Upper lobe of right lung (tissue), 1 donor: ENCODE measurements at regions not wholly inside any gene's neighbourhood (a gene's known extent, or its start where the extent isn't known, plus 50 kb on each side); places are given as distances from the start of the nearest gene placed in this dataset.

ENCODE experiments used
- ATAC-seq: fragments of 200-7000 bp; cut with Tn5 transposase; one replicate; pipeline ENCODE4 v1.9.1; 2020; ENCODE audit warnings: mild to moderate bottlenecking, moderate library complexity
- DNase-seq: peaks from one replicate; pipeline ENCODE4 v3.0.0-alpha.2; 2020
- H3K27ac ChIP-seq: fragments of 200-600 bp; one replicate; pipeline ENCODE4 v1.8.0; 2022
- H3K27me3 ChIP-seq: fragments of 200-600 bp; one replicate; pipeline ENCODE4 v1.8.0; 2022; ENCODE audit warnings: mild to moderate bottlenecking
- H3K36me3 ChIP-seq: fragments of 200-600 bp; one replicate; pipeline ENCODE4 v1.8.0; 2022
- H3K4me1 ChIP-seq: fragments of 200-600 bp; one replicate; pipeline ENCODE4 v1.8.0; 2022
- H3K4me3 ChIP-seq: fragments of 200-600 bp; one replicate; pipeline ENCODE4 v1.8.0; 2022; ENCODE audit warnings: mild to moderate bottlenecking
- H3K9me3 ChIP-seq: fragments of 200-600 bp; one replicate; pipeline ENCODE4 v1.8.0; 2022
- intact Hi-C: fragments of 100-400 bp; cut with DNase I; formaldehyde crosslinking; loops from one replicate; pipeline ENCODE4 v1.11.0; 2022
- TF ChIP-seq, protein P1 (sequence below): fragments of 200-600 bp; IDR thresholded peaks from one replicate; pipeline ENCODE4 v1.8.0; 2022; ENCODE audit warnings: antibody characterized with exemption
- donor health status: DM: no; HTN: yes; CAD: no; lungs with severe emphysema.

GRCh38 chr9:26043431-26043830 is 365.2 kb upstream of the TUSC1 start:
- Histone ChIP-seq H3K9me3 (no peaks in the 10 kb centered on the region), H3K4me1 (no peaks in the 10 kb centered on the region), H3K4me3 (no peak overlapping the region), H3K27ac (no peak overlapping the region), H3K36me3 (no peaks in the 10 kb centered on the region), H3K27me3 (no peaks in the 10 kb centered on the region)
- ATAC-seq (no peak), DNase-seq (no peak)
- intact Hi-C loops = no loop called here
- TF ChIP-seq, protein P1, sequence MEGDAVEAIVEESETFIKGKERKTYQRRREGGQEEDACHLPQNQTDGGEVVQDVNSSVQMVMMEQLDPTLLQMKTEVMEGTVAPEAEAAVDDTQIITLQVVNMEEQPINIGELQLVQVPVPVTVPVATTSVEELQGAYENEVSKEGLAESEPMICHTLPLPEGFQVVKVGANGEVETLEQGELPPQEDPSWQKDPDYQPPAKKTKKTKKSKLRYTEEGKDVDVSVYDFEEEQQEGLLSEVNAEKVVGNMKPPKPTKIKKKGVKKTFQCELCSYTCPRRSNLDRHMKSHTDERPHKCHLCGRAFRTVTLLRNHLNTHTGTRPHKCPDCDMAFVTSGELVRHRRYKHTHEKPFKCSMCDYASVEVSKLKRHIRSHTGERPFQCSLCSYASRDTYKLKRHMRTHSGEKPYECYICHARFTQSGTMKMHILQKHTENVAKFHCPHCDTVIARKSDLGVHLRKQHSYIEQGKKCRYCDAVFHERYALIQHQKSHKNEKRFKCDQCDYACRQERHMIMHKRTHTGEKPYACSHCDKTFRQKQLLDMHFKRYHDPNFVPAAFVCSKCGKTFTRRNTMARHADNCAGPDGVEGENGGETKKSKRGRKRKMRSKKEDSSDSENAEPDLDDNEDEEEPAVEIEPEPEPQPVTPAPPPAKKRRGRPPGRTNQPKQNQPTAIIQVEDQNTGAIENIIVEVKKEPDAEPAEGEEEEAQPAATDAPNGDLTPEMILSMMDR = no peak

GRCh38 chr9:26034786-26035185 is 356.5 kb upstream of the TUSC1 start:
- TF ChIP-seq, protein P1 = no peak
- Histone ChIP-seq H3K9me3 (no peaks in the 10 kb centered on the region), H3K27me3 (no peaks in the 10 kb centered on the region), H3K4me1 (no peaks in the 10 kb centered on the region), H3K27ac (no peak overlapping the region), H3K4me3 (no peak overlapping the region), H3K36me3 (no peaks in the 10 kb centered on the region)
- ATAC-seq (no peak), DNase-seq (no peak)
- intact Hi-C loops = no loop called here

DNA sequence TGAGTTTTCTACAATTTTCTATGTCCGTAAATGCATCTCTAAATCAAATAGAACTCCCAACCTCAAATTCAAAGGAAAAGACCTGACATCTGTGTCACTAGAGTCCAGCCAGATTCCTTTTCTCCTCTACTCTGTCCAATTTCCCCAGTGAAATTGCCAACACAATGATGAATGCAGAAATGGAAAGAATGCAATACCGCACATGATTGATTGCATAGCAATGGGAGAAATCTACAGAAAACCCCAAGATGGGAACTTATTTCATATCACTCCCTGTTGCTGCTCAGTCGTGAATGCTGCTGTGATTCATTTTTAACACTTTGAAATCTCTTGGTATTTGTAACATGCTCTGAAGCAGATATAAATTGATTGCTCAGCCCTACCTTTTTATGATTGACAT is 355.1 kb upstream of the TUSC1 start:
- H3K27ac ChIP-seq = no peak overlapping the region
- intact Hi-C loops = no loop called here
- H3K4me3 ChIP-seq = no peak overlapping the region
- H3K36me3 ChIP-seq = no peaks in the 10 kb centered on the region
- DNase-seq (no peak), ATAC-seq (no peak)
- TF ChIP-seq, protein P1 = no peak
- no peaks in the 10 kb centered on the region for H3K9me3 ChIP-seq
- H3K4me1 ChIP-seq = no peaks in the 10 kb centered on the region
- H3K27me3 ChIP-seq = no peaks in the 10 kb centered on the region

DNA sequence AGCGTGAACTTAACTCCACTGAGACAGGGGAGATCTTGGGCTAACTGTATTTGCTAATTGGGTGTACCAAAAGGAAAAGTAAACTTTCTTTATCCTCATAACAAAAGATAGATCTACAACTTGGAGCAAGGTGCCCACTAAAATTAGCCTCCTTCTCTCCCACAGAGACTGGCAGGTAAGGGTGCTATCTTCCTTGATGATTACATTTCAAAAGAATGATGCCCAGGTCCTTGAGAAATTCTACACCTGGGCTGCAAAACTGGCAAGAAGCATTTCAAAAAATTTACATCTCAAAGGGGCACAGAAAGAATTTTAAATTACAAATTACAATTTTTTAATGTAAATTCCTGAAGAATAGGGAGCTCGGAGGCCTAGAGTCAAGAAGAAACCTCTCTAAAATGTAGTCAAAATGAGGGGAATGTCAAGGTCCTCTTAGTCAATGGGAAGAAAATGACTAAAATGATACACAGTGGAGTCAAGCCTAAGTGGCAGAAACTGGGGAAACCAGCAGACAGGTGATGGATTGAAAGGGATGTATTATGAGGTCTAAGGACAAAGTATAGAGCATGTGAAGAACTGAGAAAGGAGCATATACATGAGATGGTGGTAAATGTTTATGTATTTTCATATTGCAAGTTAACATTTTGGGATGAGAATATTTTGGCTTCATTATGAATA is 348.3 kb upstream of the TUSC1 start:
- no peak for DNase-seq
- H3K9me3 ChIP-seq = no peaks in the 10 kb centered on the region

GRCh38 chr9:26013199-26013598 is 335.0 kb upstream of the TUSC1 start:
- Histone ChIP-seq H3K36me3 (no peaks in the 10 kb centered on the region), H3K27ac (no peak overlapping the region), H3K4me1 (no peaks in the 10 kb centered on the region), H3K9me3 (no peaks in the 10 kb centered on the region), H3K27me3 (no peaks in the 10 kb centered on the region), H3K4me3 (no peak overlapping the region)
- ATAC-seq = no peak
- DNase-seq = no peak
- intact Hi-C loops = no loop called here
- TF ChIP-seq, protein P1 = no peak

More for the DNA sequence above, 348.3 kb upstream of the TUSC1 start:
- Histone ChIP-seq H3K36me3 (no peaks in the 10 kb centered on the region), H3K27me3 (no peaks in the 10 kb centered on the region), H3K27ac (no peak overlapping the region), H3K4me1 (no peaks in the 10 kb centered on the region), H3K4me3 (no peak overlapping the region)
- intact Hi-C loops = no loop called here
- TF ChIP-seq, protein P1 = no peak
- no peak for ATAC-seq

GRCh38 chr9:26012797-26013196 is 334.6 kb upstream of the TUSC1 start:
- TF ChIP-seq, protein P1 = no peak
- H3K4me1 ChIP-seq = no peaks in the 10 kb centered on the region
- H3K9me3 ChIP-seq = no peaks in the 10 kb centered on the region
- H3K27me3 ChIP-seq = no peaks in the 10 kb centered on the region
- no peak overlapping the region for H3K27ac ChIP-seq
- ATAC-seq (no peak), DNase-seq (no peak)
- intact Hi-C loops = no loop called here
- H3K36me3 ChIP-seq = no peaks in the 10 kb centered on the region
- H3K4me3 ChIP-seq = no peak overlapping the region
